Transverse colon (tissue), 4 donors: ENCODE measurements at regions not wholly inside any gene's neighbourhood (a gene's known extent, or its start where the extent isn't known, plus 50 kb on each side); places are given as distances from the start of the nearest gene placed in this dataset.

ENCODE experiments used
- POLR2A ChIP-seq: fragments of 450-650 bp; IDR thresholded peaks from one replicate; pipeline ENCODE4 v1.6.1; 2016; ENCODE audit warnings: antibody characterized with exemption, mild to moderate bottlenecking, moderate library complexity
- POLR2AphosphoS5 ChIP-seq, 3 donors: sonication (generic); formaldehyde crosslinking; IDR thresholded peaks; one replicate each; pipeline ENCODE4 v1.6.1; 2016; ENCODE audit warnings: antibody characterized with exemption in 3 of 3
- TF ChIP-seq, protein P1 (sequence below), 5 experiments: fragments of 200-600 bp in 3 of 5; fragments of 450-650 bp in 2 of 5; sonication (generic) in 3 of 5; IDR thresholded peaks; 1 replicate in 2 of 5; 2 replicates in 3 of 5; pipeline ENCODE4 v1.5.1; 2016 to 2017; ENCODE audit warnings: antibody characterized with exemption in 5 of 5, inconsistent platforms in 3 of 5, mild to moderate bottlenecking in 2 of 5, moderate library complexity in 1 of 5

DNA sequence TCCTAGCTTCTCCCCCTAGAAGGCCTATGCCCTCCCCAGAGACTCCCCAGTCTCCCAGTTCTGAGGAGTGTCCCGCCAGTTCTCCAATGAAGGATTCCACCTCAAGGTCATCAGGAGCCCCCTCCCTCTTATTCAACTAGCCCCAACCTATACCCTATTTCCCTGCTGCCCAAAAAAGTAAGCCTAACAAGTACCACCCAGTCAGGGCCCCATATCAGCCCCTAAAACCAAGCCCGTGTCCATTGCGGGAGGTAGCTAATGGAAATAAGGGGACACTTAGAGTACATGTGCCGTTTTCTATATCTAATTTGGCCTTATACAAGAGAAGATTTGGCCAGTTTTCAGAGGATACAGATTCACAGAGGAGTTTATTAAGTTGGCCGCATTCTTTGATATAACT is 416.2 kb downstream of the MATN1 start:
- TF ChIP-seq POLR2A (no peak), POLR2AphosphoS5 (IDR thresholded peaks at IDR 0.05) (no peak)
- TF ChIP-seq, protein P1, sequence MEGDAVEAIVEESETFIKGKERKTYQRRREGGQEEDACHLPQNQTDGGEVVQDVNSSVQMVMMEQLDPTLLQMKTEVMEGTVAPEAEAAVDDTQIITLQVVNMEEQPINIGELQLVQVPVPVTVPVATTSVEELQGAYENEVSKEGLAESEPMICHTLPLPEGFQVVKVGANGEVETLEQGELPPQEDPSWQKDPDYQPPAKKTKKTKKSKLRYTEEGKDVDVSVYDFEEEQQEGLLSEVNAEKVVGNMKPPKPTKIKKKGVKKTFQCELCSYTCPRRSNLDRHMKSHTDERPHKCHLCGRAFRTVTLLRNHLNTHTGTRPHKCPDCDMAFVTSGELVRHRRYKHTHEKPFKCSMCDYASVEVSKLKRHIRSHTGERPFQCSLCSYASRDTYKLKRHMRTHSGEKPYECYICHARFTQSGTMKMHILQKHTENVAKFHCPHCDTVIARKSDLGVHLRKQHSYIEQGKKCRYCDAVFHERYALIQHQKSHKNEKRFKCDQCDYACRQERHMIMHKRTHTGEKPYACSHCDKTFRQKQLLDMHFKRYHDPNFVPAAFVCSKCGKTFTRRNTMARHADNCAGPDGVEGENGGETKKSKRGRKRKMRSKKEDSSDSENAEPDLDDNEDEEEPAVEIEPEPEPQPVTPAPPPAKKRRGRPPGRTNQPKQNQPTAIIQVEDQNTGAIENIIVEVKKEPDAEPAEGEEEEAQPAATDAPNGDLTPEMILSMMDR (IDR thresholded peaks at IDR 0.05), result no peak
